AG04450 (cell line): ENCODE measurements at regions not wholly inside any gene's neighbourhood (a gene's known extent, or its start where the extent isn't known, plus 50 kb on each side); places are given as distances from the start of the nearest gene placed in this dataset.
"Not testable (repeated sequence)": the region's sequence is repeated elsewhere in the genome, so short reads cannot be mapped to it uniquely, and the experiment has no call there.

ENCODE experiments used
- CTCF ChIA-PET: fragments of 300-600, 350-600 bp; formaldehyde crosslinking; extraction: SDS; loops from one replicate; lab custom pipeline; 2022; ENCODE audit warnings: antibody characterized with exemption, inconsistent platforms; lab: Charles Lee
- POLR2A ChIA-PET: fragments of 350-600 bp; formaldehyde crosslinking; extraction: SDS; loops from one replicate; lab custom pipeline; 2021; ENCODE audit warnings: antibody characterized with exemption, inconsistent platforms; lab: Yijun Ruan, JAX
- DNase-seq: peaks from one replicate; pipeline ENCODE4 v3.0.0-alpha.2; 2011; ENCODE audit warnings: low read depth, low spot score
- H3K27ac ChIP-seq: one replicate; pipeline ENCODE4 v1.5.1; 2012; ENCODE audit warnings: low read depth, low read length, control low read depth
- H3K27me3 ChIP-seq: one replicate; pipeline ENCODE4 v1.6.0; 2012; ENCODE audit warnings: low read length; ENCODE audit not compliant: control insufficient read depth, insufficient read depth
- H3K4me3 ChIP-seq: 2 replicates; pipeline ENCODE4 v1.5.1; 2011; ENCODE audit warnings: mild to moderate bottlenecking, low read depth, low read length, control low read depth
- H3K9me3 ChIP-seq: 2 replicates; pipeline ENCODE4 v1.5.1; 2012; ENCODE audit warnings: low read length; ENCODE audit not compliant: control insufficient read depth, insufficient read depth
- TF ChIP-seq, protein P1 (sequence below): IDR thresholded peaks from 2 replicates; pipeline ENCODE4 v1.5.1; 2011; ENCODE audit warnings: low read depth, low read length, control low read depth, inconsistent platforms

GRCh38 chr16:65372171-65372570, 250.3 kb upstream of the CDH11 start:
- Histone ChIP-seq H3K27ac (no peak overlapping the region), H3K4me3 (no peak overlapping the region), H3K27me3 (no peaks in the 10 kb centered on the region), H3K9me3 (no peaks in the 10 kb centered on the region)
- DNase-seq = no peak
- CTCF ChIA-PET = interaction anchor here (1.7 kb wide), 1 partner anchor 26 kb away, joined by 3 read pairs; no protein-coding TSS in a partner anchor
- POLR2A ChIA-PET = no interaction called here
- TF ChIP-seq, protein P1, sequence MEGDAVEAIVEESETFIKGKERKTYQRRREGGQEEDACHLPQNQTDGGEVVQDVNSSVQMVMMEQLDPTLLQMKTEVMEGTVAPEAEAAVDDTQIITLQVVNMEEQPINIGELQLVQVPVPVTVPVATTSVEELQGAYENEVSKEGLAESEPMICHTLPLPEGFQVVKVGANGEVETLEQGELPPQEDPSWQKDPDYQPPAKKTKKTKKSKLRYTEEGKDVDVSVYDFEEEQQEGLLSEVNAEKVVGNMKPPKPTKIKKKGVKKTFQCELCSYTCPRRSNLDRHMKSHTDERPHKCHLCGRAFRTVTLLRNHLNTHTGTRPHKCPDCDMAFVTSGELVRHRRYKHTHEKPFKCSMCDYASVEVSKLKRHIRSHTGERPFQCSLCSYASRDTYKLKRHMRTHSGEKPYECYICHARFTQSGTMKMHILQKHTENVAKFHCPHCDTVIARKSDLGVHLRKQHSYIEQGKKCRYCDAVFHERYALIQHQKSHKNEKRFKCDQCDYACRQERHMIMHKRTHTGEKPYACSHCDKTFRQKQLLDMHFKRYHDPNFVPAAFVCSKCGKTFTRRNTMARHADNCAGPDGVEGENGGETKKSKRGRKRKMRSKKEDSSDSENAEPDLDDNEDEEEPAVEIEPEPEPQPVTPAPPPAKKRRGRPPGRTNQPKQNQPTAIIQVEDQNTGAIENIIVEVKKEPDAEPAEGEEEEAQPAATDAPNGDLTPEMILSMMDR = no peak

GRCh38 chr16:65365732-65366715, 244.2 kb upstream of the CDH11 start:
- no peaks in the 10 kb centered on the region for H3K27me3 ChIP-seq
- no peak overlapping the region for H3K27ac ChIP-seq
- H3K9me3 ChIP-seq = no peaks in the 10 kb centered on the region
- ChIA-PET POLR2A (no interaction called here), CTCF (no interaction called here)
- H3K4me3 ChIP-seq = no peak overlapping the region
- no peak for DNase-seq
- TF ChIP-seq, protein P1 = no peak

- H3K9me3 ChIP-seq, H3K27me3 ChIP-seq, CTCF ChIA-PET, DNase-seq, H3K27ac ChIP-seq, H3K4me3 ChIP-seq, POLR2A ChIA-PET: not testable (repeated sequence)
These were observed 234.9 kb upstream of the CDH11 start for GRCh38 chr16:65356721-65357120.

DNA sequence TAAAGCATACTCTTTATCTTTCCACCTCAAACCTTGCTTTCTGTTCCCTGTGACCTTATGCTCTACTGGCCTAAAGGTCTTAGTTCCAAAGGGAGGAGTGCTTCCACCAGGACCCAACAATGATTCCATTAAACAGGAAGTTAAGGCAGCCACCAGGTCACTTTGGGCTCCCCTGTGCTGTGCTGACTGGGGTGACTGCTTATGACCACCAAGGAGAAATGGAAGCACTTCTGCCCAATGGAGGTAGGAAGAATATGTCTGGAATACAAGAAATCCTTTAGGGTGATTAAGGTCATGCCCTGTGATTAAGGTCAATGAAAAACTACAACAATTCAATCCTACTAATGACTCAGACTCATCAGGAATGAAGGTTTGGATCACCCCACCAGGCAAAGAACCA, 233.8 kb upstream of the CDH11 start:
- Histone ChIP-seq H3K9me3 (peaks cover 3% of the 10 kb centered on the region; the same call in 1 of the 2 replicates), H3K27ac (no peak overlapping the region), H3K4me3 (no peak overlapping the region), H3K27me3 (peaks cover 6% of the 10 kb centered on the region)
- DNase-seq = no peak
- ChIA-PET POLR2A (no interaction called here), CTCF (no interaction called here)
- TF ChIP-seq, protein P1 = no peak

GRCh38 chr16:65353183-65353582, 231.3 kb upstream of the CDH11 start:
- CTCF ChIA-PET = no interaction called here
- Histone ChIP-seq H3K9me3 (peaks cover 3% of the 10 kb centered on the region; the same call in 1 of the 2 replicates), H3K27me3 (peaks cover 7% of the 10 kb centered on the region), H3K4me3 (no peak overlapping the region), H3K27ac (no peak overlapping the region)
- DNase-seq = no peak
- TF ChIP-seq, protein P1 = no peak
- POLR2A ChIA-PET = interaction anchor here (1.2 kb wide), 1 partner anchor 177 kb away, joined by 3 read pairs; no protein-coding TSS in a partner anchor
